Vagina (tissue), 2 donors: ENCODE measurements at regions not wholly inside any gene's neighbourhood (a gene's known extent, or its start where the extent isn't known, plus 50 kb on each side); places are given as distances from the start of the nearest gene placed in this dataset.

Experiments used
- POLR2A ChIP-seq, 2 donors: fragments of 450-650 bp; IDR thresholded peaks; one replicate each; pipeline ENCODE4 v1.6.1; 2017; ENCODE audit warnings: antibody characterized with exemption in 2 of 2, mild to moderate bottlenecking in 2 of 2, moderate library complexity in 2 of 2
- POLR2AphosphoS5 ChIP-seq, 2 donors: sonication (generic); formaldehyde crosslinking; IDR thresholded peaks; one replicate each; pipeline ENCODE4 v1.9.0; 2017; ENCODE audit warnings: antibody characterized with exemption in 2 of 2, mild to moderate bottlenecking in 2 of 2, low read depth in 1 of 2; ENCODE audit not compliant: insufficient read depth in 1 of 2
- TF ChIP-seq, protein P1 (sequence below), 3 experiments: fragments of 450-650 bp in 2 of 3; fragments of 200-600 bp in 1 of 3; sonication (generic) in 1 of 3; IDR thresholded peaks; one replicate each; pipeline ENCODE4 v1.5.1; 2017 to 2019; ENCODE audit warnings: antibody characterized with exemption in 3 of 3, mild to moderate bottlenecking in 2 of 3, moderate library complexity in 2 of 3

DNA sequence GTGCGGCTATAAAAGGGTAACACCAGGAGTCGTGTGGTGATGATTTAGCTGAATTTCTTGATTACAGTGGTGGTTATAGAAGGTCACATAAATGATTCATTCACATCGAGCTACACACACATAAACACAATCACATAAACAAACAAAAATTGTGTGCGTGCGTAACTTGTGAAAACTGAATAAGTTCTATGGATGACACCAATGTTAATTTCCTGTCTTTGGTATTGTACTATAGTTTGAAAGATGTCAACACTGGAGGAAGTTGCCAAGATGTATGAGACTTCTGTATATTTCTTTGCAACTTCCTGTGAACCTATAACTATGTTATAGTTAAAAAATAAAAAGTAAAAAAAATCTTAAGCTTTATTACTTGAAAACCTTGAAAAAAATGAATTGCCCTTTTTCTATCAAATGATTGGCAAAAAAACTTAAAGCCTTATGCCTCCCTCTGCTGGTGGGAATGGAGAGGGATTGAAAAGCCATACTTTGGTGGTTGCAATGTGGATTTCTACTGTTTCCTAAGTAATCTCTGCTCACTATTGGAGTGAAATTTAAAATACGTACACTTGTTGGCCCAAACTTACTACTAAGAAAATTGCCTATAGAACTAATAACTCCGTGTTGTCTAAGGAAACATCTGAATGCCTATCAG is 227.7 kb downstream of the RPIA start:
- TF ChIP-seq, protein P1, sequence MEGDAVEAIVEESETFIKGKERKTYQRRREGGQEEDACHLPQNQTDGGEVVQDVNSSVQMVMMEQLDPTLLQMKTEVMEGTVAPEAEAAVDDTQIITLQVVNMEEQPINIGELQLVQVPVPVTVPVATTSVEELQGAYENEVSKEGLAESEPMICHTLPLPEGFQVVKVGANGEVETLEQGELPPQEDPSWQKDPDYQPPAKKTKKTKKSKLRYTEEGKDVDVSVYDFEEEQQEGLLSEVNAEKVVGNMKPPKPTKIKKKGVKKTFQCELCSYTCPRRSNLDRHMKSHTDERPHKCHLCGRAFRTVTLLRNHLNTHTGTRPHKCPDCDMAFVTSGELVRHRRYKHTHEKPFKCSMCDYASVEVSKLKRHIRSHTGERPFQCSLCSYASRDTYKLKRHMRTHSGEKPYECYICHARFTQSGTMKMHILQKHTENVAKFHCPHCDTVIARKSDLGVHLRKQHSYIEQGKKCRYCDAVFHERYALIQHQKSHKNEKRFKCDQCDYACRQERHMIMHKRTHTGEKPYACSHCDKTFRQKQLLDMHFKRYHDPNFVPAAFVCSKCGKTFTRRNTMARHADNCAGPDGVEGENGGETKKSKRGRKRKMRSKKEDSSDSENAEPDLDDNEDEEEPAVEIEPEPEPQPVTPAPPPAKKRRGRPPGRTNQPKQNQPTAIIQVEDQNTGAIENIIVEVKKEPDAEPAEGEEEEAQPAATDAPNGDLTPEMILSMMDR (IDR thresholded peaks at IDR 0.05), result no peak
- TF ChIP-seq POLR2AphosphoS5 (IDR thresholded peaks at IDR 0.05; ENCODE audit: insufficient read depth in 1 of 2, low read depth in 1 of 2), result no peak
- TF ChIP-seq POLR2A (IDR thresholded peaks at IDR 0.05), result no peak
